ENCODE measurements at regions not wholly inside any gene's neighbourhood (a gene's known extent, or its start where the extent isn't known, plus 50 kb on each side); places are given as distances from the start of the nearest gene placed in this dataset.

- no peaks in the 10 kb centered on the region for H3K79me1 ChIP-seq (ENCODE audit: insufficient read depth, low read depth, low read length, poor library complexity, severe bottlenecking)
- Mint-ChIP-seq H3K36me3 (ENCODE audit: insufficient read depth in 1 of 3, low read depth in 3 of 3) (peaks cover 0 to 14% (median 0%) of the 10 kb centered on the region in 3 experiments; a peak in 2 of 7 replicates), H3K9me3 (peaks cover 4 to 6% of the 10 kb centered on the region in 2 experiments; a peak in 3 of 5 replicates), H3K4me1 (peaks cover 7 to 10% of the 10 kb centered on the region in 2 experiments; a peak in 2 of 4 replicates), H3K27ac (no peak overlapping the region), H3K4me3 (no peak overlapping the region), H3K27me3 (ENCODE audit: low read depth) (no peaks in the 10 kb centered on the region; the same call in 1 of the 2 replicates)
- no peaks in the 10 kb centered on the region for H3K27me3 ChIP-seq (ENCODE audit: insufficient read depth, low read length)
- H2BK15ac ChIP-seq (ENCODE audit: low read depth, low read length), result no peak overlapping the region
- TF ChIP-seq CTCF (conservative IDR thresholded peaks at IDR 0.05), result no peak
- no CpG with 5 or more reads among the region's 4 CpGs for WGBS (ENCODE audit: extremely low coverage, insufficient read length, low lambda C conversion rate)
- no peak overlapping the region for H2AFZ ChIP-seq (ENCODE audit: low read length)
- no peak overlapping the region for H3K18ac ChIP-seq (ENCODE audit: insufficient read length, low read depth, low read length)
- no peak overlapping the region for H4K91ac ChIP-seq (ENCODE audit: insufficient read length, low read depth, low read length)
- no peak overlapping the region for H2BK5ac ChIP-seq (ENCODE audit: insufficient read length, low read length)
- H3K4me2 ChIP-seq (ENCODE audit: insufficient read depth, insufficient read length, low read length), result no peak overlapping the region
- H3K23ac ChIP-seq (ENCODE audit: insufficient read length, low read depth, low read length), result no peak overlapping the region
- H2BK120ac ChIP-seq (ENCODE audit: low read depth, low read length, poor library complexity, severe bottlenecking), result no peak overlapping the region
- no peaks in the 10 kb centered on the region for H3K4me1 ChIP-seq (ENCODE audit: insufficient read depth, low read length)
- no peak overlapping the region for H4K8ac ChIP-seq (replicated peaks; ENCODE audit: insufficient read length, low read depth, low read length)
- no peaks in the 10 kb centered on the region for H4K20me1 ChIP-seq (ENCODE audit: control insufficient read depth, insufficient read depth, insufficient read length)
- no peaks in the 10 kb centered on the region for H3K23me2 ChIP-seq (ENCODE audit: insufficient read length, low read depth, low read length, poor library complexity, severe bottlenecking)
- no peaks in the 10 kb centered on the region for H3K79me2 ChIP-seq (ENCODE audit: insufficient read depth, low read length)
- no peak for DNase-seq
- no peak overlapping the region for H3T11ph ChIP-seq (ENCODE audit: low read length)
- H3K4ac ChIP-seq (ENCODE audit: low read depth, low read length), result no peak overlapping the region
- no peak overlapping the region for H3K27ac ChIP-seq (ENCODE audit: insufficient read length, low read depth, low read length)
- no peak overlapping the region for H4K5ac ChIP-seq (ENCODE audit: insufficient read length, low read depth, low read length)
- H3K9me3 ChIP-seq (ENCODE audit: control insufficient read depth, low read depth, low read length), result no peaks in the 10 kb centered on the region
- no peak overlapping the region for H2BK12ac ChIP-seq (ENCODE audit: insufficient read length, low read depth, low read length)
- H2AK5ac ChIP-seq (ENCODE audit: insufficient read length, low read length), result no peak overlapping the region
- no peak overlapping the region for H3K14ac ChIP-seq (ENCODE audit: insufficient read depth, low read length)
- no peak overlapping the region for H3K56ac ChIP-seq (ENCODE audit: insufficient read length, low read depth, low read length)
- H3K9ac ChIP-seq (ENCODE audit: extremely low read depth, insufficient read length, low read length), result no peak overlapping the region
- H2BK20ac ChIP-seq (ENCODE audit: low read depth, low read length, poor library complexity, severe bottlenecking), result no peak overlapping the region
Observed at GRCh38 chr5:105726093-105726492, 1944.6 kb downstream of the EFNA5 start.
